ENCODE measurements at regions not wholly inside any gene's neighbourhood (a gene's known extent, or its start where the extent isn't known, plus 50 kb on each side); places are given as distances from the start of the nearest gene placed in this dataset.

DNA sequence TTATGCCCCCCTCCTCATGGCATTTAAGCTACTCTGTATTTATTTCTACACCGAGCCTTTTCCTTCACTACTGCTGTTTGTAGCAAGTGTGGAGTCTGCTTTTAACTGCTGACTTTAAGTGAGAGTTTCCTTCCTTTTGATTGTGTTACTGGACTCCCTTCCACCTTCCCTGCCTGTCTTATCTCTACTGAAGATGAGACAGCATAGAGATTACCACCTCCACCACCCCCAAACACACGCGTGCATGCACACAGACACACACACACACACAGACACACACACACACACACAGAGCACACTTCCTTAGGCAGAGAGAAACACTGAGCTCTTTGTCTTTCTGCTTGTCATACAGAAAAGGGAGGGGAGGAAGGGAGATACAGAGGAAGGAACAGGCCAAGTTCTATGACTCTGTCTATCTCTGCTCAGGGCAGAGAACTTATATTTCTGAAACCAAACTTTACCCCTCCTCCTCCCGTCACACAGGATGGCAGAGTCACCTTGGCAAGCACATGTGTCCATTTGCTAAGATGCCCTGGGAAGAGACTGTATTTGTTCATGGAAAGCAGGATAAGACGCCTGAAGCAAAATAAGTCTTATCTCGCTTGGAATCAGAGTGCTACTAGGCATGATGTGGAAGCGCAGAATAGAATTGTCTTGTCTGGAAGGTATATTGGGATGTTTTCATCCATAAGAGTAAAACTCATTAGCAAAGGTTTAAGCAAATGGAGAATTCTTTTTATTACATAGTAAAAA is 81.8 kb upstream of the CAV2 start (continued):
- TF ChIP-seq, protein P1, sequence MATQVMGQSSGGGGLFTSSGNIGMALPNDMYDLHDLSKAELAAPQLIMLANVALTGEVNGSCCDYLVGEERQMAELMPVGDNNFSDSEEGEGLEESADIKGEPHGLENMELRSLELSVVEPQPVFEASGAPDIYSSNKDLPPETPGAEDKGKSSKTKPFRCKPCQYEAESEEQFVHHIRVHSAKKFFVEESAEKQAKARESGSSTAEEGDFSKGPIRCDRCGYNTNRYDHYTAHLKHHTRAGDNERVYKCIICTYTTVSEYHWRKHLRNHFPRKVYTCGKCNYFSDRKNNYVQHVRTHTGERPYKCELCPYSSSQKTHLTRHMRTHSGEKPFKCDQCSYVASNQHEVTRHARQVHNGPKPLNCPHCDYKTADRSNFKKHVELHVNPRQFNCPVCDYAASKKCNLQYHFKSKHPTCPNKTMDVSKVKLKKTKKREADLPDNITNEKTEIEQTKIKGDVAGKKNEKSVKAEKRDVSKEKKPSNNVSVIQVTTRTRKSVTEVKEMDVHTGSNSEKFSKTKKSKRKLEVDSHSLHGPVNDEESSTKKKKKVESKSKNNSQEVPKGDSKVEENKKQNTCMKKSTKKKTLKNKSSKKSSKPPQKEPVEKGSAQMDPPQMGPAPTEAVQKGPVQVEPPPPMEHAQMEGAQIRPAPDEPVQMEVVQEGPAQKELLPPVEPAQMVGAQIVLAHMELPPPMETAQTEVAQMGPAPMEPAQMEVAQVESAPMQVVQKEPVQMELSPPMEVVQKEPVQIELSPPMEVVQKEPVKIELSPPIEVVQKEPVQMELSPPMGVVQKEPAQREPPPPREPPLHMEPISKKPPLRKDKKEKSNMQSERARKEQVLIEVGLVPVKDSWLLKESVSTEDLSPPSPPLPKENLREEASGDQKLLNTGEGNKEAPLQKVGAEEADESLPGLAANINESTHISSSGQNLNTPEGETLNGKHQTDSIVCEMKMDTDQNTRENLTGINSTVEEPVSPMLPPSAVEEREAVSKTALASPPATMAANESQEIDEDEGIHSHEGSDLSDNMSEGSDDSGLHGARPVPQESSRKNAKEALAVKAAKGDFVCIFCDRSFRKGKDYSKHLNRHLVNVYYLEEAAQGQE (IDR thresholded peaks at IDR 0.05; ENCODE audit: borderline replicate concordance): peak; percentile 11; the same call in 1 of the 2 replicates
- TF ChIP-seq, protein P1 (CRISPR knock-in tag; IDR thresholded peaks at IDR 0.05; ENCODE audit: low read depth): no peak
- TF ChIP-seq ZNF282 (CRISPR knock-in tag; IDR thresholded peaks at IDR 0.05) (no peak), HDAC1 (IDR thresholded peaks at IDR 0.05) (peak; percentile 31 to 97; a peak in 2 of 4 replicates), ZEB2 (IDR thresholded peaks at IDR 0.05) (peak; percentile 92), IRF2 (CRISPR knock-in tag; IDR thresholded peaks at IDR 0.05) (no peak), ZNF224 (CRISPR knock-in tag; IDR thresholded peaks at IDR 0.05) (no peak), SMARCA5 (IDR thresholded peaks at IDR 0.05) (peak; percentile 81), ZNF165 (CRISPR knock-in tag; IDR thresholded peaks at IDR 0.05; ENCODE audit: borderline replicate concordance) (no peak), NFE2 (IDR thresholded peaks at IDR 0.05; ENCODE audit: low read depth) (peak; percentile 86), SAFB (IDR thresholded peaks at IDR 0.05; ENCODE audit: borderline replicate concordance, low read depth, low read length) (no peak), ZBED1 (IDR thresholded peaks at IDR 0.05) (no peak), CBX8 (IDR thresholded peaks at IDR 0.05; ENCODE audit: borderline replicate concordance, extremely low read depth, low read depth, low read length, poor library complexity, severe bottlenecking) (no peak), ELF4 (CRISPR knock-in tag; IDR thresholded peaks at IDR 0.05) (peak; percentile 98)
- TF ChIP-seq, protein P2, sequence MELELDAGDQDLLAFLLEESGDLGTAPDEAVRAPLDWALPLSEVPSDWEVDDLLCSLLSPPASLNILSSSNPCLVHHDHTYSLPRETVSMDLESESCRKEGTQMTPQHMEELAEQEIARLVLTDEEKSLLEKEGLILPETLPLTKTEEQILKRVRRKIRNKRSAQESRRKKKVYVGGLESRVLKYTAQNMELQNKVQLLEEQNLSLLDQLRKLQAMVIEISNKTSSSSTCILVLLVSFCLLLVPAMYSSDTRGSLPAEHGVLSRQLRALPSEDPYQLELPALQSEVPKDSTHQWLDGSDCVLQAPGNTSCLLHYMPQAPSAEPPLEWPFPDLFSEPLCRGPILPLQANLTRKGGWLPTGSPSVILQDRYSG (tag; conservative IDR thresholded peaks at IDR 0.05; ENCODE audit: low read depth): peak; percentile 10; the same call in 1 of the 2 replicates
- TF ChIP-seq, protein P3, sequence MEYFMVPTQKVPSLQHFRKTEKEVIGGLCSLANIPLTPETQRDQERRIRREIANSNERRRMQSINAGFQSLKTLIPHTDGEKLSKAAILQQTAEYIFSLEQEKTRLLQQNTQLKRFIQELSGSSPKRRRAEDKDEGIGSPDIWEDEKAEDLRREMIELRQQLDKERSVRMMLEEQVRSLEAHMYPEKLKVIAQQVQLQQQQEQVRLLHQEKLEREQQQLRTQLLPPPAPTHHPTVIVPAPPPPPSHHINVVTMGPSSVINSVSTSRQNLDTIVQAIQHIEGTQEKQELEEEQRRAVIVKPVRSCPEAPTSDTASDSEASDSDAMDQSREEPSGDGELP (CRISPR knock-in tag; IDR thresholded peaks at IDR 0.05; ENCODE audit: borderline replicate concordance): no peak
- TF ChIP-seq, protein P4, sequence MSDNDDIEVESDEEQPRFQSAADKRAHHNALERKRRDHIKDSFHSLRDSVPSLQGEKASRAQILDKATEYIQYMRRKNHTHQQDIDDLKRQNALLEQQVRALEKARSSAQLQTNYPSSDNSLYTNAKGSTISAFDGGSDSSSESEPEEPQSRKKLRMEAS (CRISPR knock-in tag; IDR thresholded peaks at IDR 0.05): no peak
- TF ChIP-seq, protein P5, sequence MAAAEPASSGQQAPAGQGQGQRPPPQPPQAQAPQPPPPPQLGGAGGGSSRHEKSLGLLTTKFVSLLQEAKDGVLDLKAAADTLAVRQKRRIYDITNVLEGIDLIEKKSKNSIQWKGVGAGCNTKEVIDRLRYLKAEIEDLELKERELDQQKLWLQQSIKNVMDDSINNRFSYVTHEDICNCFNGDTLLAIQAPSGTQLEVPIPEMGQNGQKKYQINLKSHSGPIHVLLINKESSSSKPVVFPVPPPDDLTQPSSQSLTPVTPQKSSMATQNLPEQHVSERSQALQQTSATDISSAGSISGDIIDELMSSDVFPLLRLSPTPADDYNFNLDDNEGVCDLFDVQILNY (CRISPR knock-in tag; IDR thresholded peaks at IDR 0.05): no peak

Data from K562 (cell line).